Epithelial cell of proximal tubule (primary cell): ENCODE measurements at regions not wholly inside any gene's neighbourhood (a gene's known extent, or its start where the extent isn't known, plus 50 kb on each side); places are given as distances from the start of the nearest gene placed in this dataset.

Experiments
- DNase-seq: peaks from one replicate; pipeline ENCODE4 v3.0.0-alpha.2; 2011; ENCODE audit warnings: low read depth
- H3K4me3 ChIP-seq: 2 replicates; pipeline ENCODE4 v1.5.1; 2011; ENCODE audit warnings: low read depth, mild to moderate bottlenecking, low read length
- CTCF ChIP-seq: conservative IDR thresholded peaks from 2 replicates; pipeline ENCODE4 v1.5.1; 2012; ENCODE audit warnings: low read depth, mild to moderate bottlenecking, low read length

- H3K4me3 ChIP-seq, result no peak overlapping the region
- no peak for DNase-seq
- TF ChIP-seq CTCF, result no peak
These were observed 118.0 kb downstream of the RAB11FIP2 start for GRCh38 chr10:117928741-117929140.

- no peak for TF ChIP-seq CTCF
- H3K4me3 ChIP-seq, result no peak overlapping the region
- DNase-seq, result no peak
These were observed 117.2 kb downstream of the RAB11FIP2 start for GRCh38 chr10:117929327-117930067.

- DNase-seq, result no peak
- no peak for TF ChIP-seq CTCF
- no peak overlapping the region for H3K4me3 ChIP-seq
These were observed 115.7 kb downstream of the RAB11FIP2 start for GRCh38 chr10:117931078-117931477.

GRCh38 chr10:117933036-117933435 lies 113.7 kb downstream of the RAB11FIP2 start:
- DNase-seq, result no peak
- no peak for TF ChIP-seq CTCF
- no peak overlapping the region for H3K4me3 ChIP-seq

- TF ChIP-seq CTCF, result no peak
- H3K4me3 ChIP-seq, result no peak overlapping the region
- no peak for DNase-seq
These were observed 112.3 kb downstream of the RAB11FIP2 start for GRCh38 chr10:117934477-117934876.

- no peak for TF ChIP-seq CTCF
- DNase-seq, result no peak
- no peak overlapping the region for H3K4me3 ChIP-seq
These were observed 110.6 kb downstream of the RAB11FIP2 start for GRCh38 chr10:117936141-117936540.

GRCh38 chr10:117936566-117936965 lies 110.2 kb downstream of the RAB11FIP2 start:
- DNase-seq, result no peak
- no peak overlapping the region for H3K4me3 ChIP-seq
- no peak for TF ChIP-seq CTCF
